AG20443 (cell line): ENCODE measurements at regions not wholly inside any gene's neighbourhood (a gene's known extent, or its start where the extent isn't known, plus 50 kb on each side); places are given as distances from the start of the nearest gene placed in this dataset.
"Not testable (repeated sequence)": the region's sequence is repeated elsewhere in the genome, so short reads cannot be mapped to it uniquely, and the experiment has no call there.

Experiments
- DNase-seq: peaks from one replicate; pipeline ENCODE4 v3.0.0; 2012; ENCODE audit warnings: low spot score, mixed read lengths

DNA sequence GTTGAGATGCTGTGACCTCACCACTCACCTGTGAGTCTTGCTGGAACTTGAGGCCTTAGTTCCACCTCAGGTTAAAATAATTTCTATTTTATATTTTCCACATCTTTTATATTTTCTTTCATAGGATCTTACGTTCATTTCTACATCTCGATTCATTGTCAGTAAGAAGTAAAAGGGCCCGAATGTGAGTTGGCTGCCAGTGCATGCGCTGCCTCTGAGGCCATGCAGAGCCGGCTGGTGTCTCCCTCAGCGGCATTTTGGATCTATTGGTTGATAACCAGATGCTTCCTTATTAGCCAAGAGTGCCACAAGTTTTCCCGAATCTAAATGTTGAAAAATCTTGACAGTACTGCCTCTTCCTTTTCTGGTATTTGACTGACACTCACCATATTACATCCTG lies 347.3 kb downstream of the TEX29 start:
- DNase-seq = no peak

DNA sequence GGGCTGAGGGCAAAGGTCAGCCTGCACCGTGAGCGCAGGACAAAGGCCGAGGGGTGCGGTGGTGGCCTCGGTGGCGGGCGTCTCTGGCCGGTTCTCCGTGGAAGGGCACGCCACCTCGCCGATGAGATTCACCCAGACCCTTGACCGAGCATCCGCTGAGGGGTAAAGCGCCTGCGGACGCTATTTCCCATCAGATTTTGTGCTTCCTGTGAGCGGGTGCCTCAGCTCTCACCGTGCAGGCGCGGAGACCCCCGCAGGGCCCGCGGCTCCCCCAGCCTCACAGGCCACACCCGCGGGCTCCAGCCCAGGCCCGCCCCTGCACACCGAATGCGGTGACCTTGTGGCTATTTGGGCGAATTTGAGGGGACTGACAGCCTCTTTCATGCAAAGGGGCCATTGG lies 348.0 kb downstream of the TEX29 start:
- no peak for DNase-seq

DNA sequence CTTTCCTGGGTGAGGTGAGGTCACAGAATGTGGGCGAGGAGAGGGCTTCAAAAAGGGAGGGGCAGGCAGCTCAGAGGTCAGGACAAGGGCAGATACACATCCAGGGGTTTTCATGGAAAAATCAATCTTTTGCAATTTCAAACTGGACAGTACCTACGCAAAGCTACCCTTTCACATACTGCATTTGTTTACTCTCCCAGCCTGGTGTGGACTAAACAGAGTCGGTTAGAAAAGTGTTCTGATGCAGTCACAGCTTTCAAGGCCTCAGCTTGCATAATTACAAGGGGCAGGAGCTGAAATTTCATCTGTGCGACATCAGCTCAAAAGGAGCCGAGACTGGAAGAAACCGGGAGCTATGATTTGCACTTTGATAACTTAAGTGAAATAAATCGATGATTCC lies 351.8 kb downstream of the TEX29 start:
- DNase-seq = not testable (repeated sequence)

DNA sequence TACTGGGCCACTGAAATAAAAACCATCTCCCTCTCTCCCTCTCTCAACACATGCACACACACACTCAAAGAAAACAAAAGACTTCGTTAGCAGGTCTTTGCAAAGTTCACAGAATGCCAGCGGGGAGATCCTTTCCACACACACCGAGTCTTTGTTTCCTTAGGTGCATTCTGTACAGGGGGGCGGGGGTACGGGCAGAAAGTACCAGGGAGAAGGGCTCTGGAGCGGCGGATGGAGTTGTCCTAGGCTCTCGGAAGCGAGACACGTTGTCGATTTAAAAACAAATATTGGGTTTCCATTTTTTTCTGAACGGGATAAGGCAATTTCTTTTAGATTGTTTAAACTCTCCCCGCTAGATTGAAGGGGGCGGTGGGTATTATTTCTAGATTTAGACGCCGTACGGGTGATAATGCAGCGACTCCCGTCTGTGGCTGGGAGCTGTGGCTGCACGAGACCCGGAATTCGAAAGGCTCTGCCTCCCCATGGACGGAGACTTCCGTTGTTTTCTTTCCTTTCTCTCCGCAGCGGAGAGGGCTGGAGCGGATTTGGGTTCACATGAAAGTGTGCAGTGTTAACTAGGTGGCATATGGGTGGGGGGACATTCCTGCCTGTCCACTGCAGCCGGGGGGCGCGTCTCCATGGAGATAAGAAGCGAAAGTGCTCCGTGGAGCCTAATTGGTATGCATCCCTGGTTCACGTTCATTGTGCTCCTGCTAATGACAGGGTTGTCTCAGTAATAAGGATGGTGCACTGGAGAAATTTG lies 357.9 kb downstream of the TEX29 start:
- DNase-seq = not testable (repeated sequence)

DNA sequence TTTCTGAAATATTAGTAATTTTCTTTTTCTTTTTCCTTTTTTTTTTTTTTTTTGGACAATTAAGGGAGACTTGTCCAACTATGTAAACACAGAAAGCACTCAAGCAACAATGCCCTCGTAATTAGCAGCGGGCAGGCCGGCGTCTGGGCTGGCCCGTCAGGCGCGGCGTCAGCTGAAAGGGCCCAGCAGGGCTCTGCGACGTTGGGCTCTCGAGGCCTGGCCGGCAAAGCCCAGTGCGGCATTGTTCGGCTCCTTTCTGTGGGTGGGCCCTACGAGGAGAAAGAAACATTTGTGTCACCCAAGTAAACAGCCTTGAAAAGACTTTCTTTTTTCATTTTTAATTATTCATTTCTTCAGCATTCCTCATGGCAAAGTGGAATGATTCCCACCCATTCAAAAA lies 359.2 kb downstream of the TEX29 start:
- not testable (repeated sequence) for DNase-seq

DNA sequence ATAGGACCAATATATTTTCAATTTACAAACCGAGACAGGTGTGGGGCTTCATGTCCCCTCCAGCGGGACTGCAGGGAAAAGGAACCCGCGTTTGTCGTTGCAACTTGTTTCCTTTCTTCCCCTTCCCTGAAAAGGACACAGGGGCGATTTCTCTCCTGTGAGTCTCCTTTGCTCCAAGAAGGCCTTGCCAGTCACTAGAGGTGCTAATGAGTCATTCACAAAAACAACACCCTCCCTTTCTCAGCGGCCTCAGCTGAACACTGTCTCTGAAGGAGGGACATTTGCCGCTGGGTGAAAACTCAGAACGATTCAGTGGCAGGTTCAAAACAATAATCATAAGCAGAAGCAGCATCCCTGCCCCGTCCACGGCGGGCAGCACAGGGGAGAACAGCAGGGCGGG lies 359.7 kb downstream of the TEX29 start:
- not testable (repeated sequence) for DNase-seq

DNA sequence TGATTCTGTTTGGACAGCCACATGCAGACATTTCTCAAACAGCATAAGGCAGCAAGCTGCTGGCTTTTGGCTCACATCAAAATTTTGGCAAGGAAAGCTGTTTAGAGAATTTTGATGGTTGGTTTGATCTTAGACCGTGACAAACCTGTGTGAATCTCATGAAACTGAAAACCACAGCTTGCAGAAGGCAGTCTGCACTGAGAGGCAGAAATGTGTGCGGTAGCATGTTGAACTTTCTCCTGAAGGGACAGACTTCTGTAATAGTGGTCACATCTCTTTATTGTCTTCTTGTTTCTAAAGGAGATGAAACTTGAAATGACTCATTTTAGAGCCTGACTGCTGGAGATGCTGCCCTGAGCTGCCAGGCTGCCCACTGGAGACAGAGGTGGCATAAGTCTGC lies 371.6 kb downstream of the TEX29 start:
- not testable (repeated sequence) for DNase-seq

DNA sequence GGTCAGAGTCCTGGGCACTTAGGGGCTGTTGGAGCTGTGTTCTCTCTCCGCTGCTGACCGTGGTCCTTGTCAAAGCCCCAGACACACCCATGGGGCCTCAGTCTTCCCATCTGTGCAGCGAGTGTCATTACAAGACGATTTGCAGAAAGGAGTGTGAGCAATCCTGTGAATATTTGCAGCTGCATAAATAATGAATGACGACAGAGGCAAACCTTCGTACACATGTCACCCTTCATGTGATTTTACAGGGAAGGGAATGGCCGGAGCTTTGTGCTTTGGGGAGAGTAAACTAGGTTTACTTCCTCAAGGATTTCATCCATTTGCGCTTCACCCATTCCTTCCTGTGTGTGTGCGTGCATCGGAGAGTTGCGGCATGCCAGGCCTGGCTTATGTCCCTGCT lies 370.8 kb upstream of the SOX1 start:
- DNase-seq = not testable (repeated sequence)

DNA sequence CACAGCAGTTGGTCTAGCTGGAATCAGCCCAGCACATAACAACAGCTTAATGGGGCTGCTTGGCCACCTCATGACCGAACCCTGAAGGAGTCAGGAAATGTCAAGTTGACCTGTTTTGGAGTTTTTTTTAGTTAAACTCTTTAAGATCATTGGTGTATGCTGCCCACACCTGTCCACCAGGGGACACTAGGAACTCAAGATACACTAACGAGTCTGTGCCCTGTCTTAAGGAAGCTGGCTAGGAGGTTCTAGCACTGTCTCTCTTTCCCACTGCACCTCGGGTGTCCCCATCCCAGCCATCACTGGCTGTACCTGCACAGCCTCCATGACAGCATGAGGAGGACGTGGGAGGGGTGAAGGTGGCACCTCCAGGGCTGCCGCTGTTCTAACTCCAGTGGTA lies 364.9 kb upstream of the SOX1 start:
- DNase-seq = not testable (repeated sequence)
